Cardiac muscle cell (in vitro differentiated cells and primary cell): ENCODE measurements at regions not wholly inside any gene's neighbourhood (a gene's known extent, or its start where the extent isn't known, plus 50 kb on each side); places are given as distances from the start of the nearest gene placed in this dataset.

Source experiments
- DNase-seq, 2 donors: peaks; one replicate each; pipeline versions ENCODE4 v3.0.0 to v3.0.0-alpha.2; 2010 to 2017; ENCODE audit warnings: low read depth in 1 of 2, low spot score in 1 of 2
- H3K27ac ChIP-seq: fragments of 200-600 bp; sonication (generic); 2 replicates; pipeline ENCODE4 v1.5.1; 2016
- H3K27me3 ChIP-seq: fragments of 200-600 bp; sonication (generic); 2 replicates; pipeline ENCODE4 v1.6.0; 2016; ENCODE audit warnings: control low read depth
- H3K36me3 ChIP-seq: fragments of 200-600 bp; sonication (generic); 2 replicates; pipeline ENCODE4 v1.5.1; 2016; ENCODE audit warnings: control low read depth
- H3K4me1 ChIP-seq: fragments of 200-600 bp; sonication (generic); 2 replicates; pipeline ENCODE4 v1.8.1; 2017; ENCODE audit warnings: low read depth, mild to moderate bottlenecking, mixed run types
- H3K4me3 ChIP-seq: fragments of 200-600 bp; sonication (generic); 2 replicates; pipeline ENCODE4 v1.5.1; 2016; ENCODE audit warnings: mild to moderate bottlenecking
- H3K9me3 ChIP-seq: fragments of 200-600 bp; sonication (generic); 2 replicates; pipeline ENCODE4 v1.5.1; 2017; ENCODE audit warnings: low read depth, mild to moderate bottlenecking, control low read depth
- TF ChIP-seq, protein P1 (sequence below): IDR thresholded peaks from 2 replicates; pipeline ENCODE4 v1.5.1; 2012; ENCODE audit warnings: low read depth, mild to moderate bottlenecking, low read length

DNA sequence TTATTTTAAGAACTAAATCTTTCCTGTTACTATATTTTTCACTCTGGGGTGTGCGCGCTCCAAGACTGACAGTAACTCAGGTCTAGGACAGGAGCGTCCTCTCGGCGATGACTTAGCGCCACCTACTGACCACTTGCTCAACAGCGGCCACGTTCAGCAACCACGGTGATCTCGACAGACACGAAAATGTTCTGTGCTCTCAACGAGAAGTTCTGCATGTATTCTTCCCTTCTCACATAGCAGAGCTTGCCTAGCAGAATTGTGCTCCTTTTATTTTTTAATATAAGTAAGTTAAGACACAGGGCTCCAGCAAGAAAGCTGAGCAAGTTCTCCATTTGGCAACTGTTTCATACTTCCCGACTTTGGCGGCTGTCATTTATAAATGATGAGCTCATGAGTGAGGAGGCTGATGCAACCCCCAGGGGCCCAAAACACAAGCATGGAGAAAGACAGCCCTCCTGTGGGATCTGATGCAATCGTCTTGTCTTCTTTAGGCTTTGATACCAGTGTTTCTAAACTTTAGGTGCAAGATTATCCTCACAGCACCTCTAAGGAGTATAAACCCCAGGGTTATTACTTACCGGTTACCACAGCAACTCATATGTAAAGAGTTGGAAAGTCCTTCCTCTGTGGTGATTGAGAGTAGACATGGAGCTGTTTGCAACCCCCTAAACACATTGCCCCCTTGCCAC lies 92.6 kb downstream of the HHIPL2 start:
- H3K4me3 ChIP-seq = no peak overlapping the region
- TF ChIP-seq, protein P1, sequence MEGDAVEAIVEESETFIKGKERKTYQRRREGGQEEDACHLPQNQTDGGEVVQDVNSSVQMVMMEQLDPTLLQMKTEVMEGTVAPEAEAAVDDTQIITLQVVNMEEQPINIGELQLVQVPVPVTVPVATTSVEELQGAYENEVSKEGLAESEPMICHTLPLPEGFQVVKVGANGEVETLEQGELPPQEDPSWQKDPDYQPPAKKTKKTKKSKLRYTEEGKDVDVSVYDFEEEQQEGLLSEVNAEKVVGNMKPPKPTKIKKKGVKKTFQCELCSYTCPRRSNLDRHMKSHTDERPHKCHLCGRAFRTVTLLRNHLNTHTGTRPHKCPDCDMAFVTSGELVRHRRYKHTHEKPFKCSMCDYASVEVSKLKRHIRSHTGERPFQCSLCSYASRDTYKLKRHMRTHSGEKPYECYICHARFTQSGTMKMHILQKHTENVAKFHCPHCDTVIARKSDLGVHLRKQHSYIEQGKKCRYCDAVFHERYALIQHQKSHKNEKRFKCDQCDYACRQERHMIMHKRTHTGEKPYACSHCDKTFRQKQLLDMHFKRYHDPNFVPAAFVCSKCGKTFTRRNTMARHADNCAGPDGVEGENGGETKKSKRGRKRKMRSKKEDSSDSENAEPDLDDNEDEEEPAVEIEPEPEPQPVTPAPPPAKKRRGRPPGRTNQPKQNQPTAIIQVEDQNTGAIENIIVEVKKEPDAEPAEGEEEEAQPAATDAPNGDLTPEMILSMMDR = peak; percentile 98
- DNase-seq = peak; percentile 86 to 88
- H3K36me3 ChIP-seq = no peaks in the 10 kb centered on the region
- no peaks in the 10 kb centered on the region for H3K27me3 ChIP-seq
- H3K9me3 ChIP-seq = no peaks in the 10 kb centered on the region
- no peak overlapping the region for H3K27ac ChIP-seq
- H3K4me1 ChIP-seq = no peaks in the 10 kb centered on the region

- no peaks in the 10 kb centered on the region for H3K27me3 ChIP-seq
- TF ChIP-seq, protein P1 = no peak
- no peak overlapping the region for H3K27ac ChIP-seq
- no peaks in the 10 kb centered on the region for H3K36me3 ChIP-seq
- H3K4me3 ChIP-seq = no peak overlapping the region
- no peak for DNase-seq
- H3K9me3 ChIP-seq = no peaks in the 10 kb centered on the region
- no peaks in the 10 kb centered on the region for H3K4me1 ChIP-seq
These were observed 93.1 kb downstream of the HHIPL2 start for GRCh38 chr1:222454782-222455181.

GRCh38 chr1:222454186-222454585 lies 93.7 kb downstream of the HHIPL2 start:
- no peak for DNase-seq
- H3K4me3 ChIP-seq = no peak overlapping the region
- H3K4me1 ChIP-seq = no peaks in the 10 kb centered on the region
- no peak overlapping the region for H3K27ac ChIP-seq
- no peaks in the 10 kb centered on the region for H3K36me3 ChIP-seq
- TF ChIP-seq, protein P1 = no peak
- no peaks in the 10 kb centered on the region for H3K27me3 ChIP-seq
- no peaks in the 10 kb centered on the region for H3K9me3 ChIP-seq

DNA sequence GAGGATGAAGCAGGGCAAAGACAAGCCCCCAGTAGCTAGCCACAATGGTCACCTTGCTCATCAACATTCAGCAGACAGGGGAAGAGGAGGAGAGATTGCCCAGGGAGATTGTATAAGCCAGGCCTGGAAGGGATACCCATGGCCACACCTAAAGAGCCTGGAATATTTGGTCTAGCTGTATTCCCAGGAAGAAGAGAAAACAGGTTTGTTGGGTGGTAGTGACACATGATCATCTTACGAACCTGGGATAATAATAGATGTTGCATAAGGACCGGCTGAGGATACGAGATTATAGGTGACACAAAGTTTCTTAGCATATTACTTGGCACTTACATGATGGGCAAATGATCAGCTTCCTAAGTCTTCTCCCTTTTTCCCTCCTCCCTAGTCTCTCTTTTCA lies 95.9 kb downstream of the HHIPL2 start:
- H3K4me3 ChIP-seq = no peak overlapping the region
- H3K27me3 ChIP-seq = no peaks in the 10 kb centered on the region
- no peak for DNase-seq
- H3K9me3 ChIP-seq = no peaks in the 10 kb centered on the region
- no peaks in the 10 kb centered on the region for H3K36me3 ChIP-seq
- TF ChIP-seq, protein P1 = no peak
- no peaks in the 10 kb centered on the region for H3K4me1 ChIP-seq
- no peak overlapping the region for H3K27ac ChIP-seq

- Histone ChIP-seq H3K9me3 (no peaks in the 10 kb centered on the region), H3K27me3 (no peaks in the 10 kb centered on the region), H3K4me1 (peaks cover 3% of the 10 kb centered on the region), H3K4me3 (no peak overlapping the region), H3K36me3 (no peaks in the 10 kb centered on the region), H3K27ac (no peak overlapping the region)
- DNase-seq = no peak
- TF ChIP-seq, protein P1 = no peak
These were observed 104.3 kb downstream of the HHIPL2 start for GRCh38 chr1:222443566-222443965.
